ENCODE measurements at regions not wholly inside any gene's neighbourhood (a gene's known extent, or its start where the extent isn't known, plus 50 kb on each side); places are given as distances from the start of the nearest gene placed in this dataset.

- TF ChIP-seq EZH2 (IDR thresholded peaks at IDR 0.05; ENCODE audit: borderline replicate concordance, low read length) = no peak
- TF ChIP-seq CTCF (conservative IDR thresholded peaks at IDR 0.05 in 1 of 2, IDR thresholded peaks at IDR 0.05 in 1 of 2; ENCODE audit: extremely low read depth in 1 of 2, insufficient read depth in 1 of 2, low read depth in 1 of 2, low read length in 2 of 2) = no peak
Observed at GRCh38 chr4:138845664-138846063, 169.9 kb upstream of the NOCT start.
